ENCODE measurements at regions not wholly inside any gene's neighbourhood (a gene's known extent, or its start where the extent isn't known, plus 50 kb on each side); places are given as distances from the start of the nearest gene placed in this dataset.
"Not testable (repeated sequence)": the region's sequence is repeated elsewhere in the genome, so short reads cannot be mapped to it uniquely, and the experiment has no call there.

- no peaks in the 10 kb centered on the region for H3K4me1 ChIP-seq (ENCODE audit: insufficient read depth, low read length)
- H3K4me2 ChIP-seq (ENCODE audit: insufficient read depth, low read length), result no peak overlapping the region
- no peak overlapping the region for H3K4me3 ChIP-seq (ENCODE audit: insufficient read depth, low read length)
- no peak overlapping the region for H2AFZ ChIP-seq (ENCODE audit: low read length)
- no peaks in the 10 kb centered on the region for H3K79me2 ChIP-seq (ENCODE audit: insufficient read depth, low read length)
- no peak overlapping the region for H3K27ac ChIP-seq (ENCODE audit: low read depth, low read length)
- H4K20me1 ChIP-seq (ENCODE audit: insufficient read depth, low read length), result no peaks in the 10 kb centered on the region
- no peaks in the 10 kb centered on the region for H3K9me3 ChIP-seq (ENCODE audit: low read depth, low read length)
- no peak for DNase-seq (ENCODE audit: insufficient read length, low spot score, missing footprints)
- TF ChIP-seq CTCF (IDR thresholded peaks at IDR 0.05; ENCODE audit: extremely low read depth, low read depth, low read length), result no peak
- H3K27me3 ChIP-seq (ENCODE audit: insufficient read depth, low read length), result no peaks in the 10 kb centered on the region
- H3K36me3 ChIP-seq (ENCODE audit: insufficient read depth, low read length), result no peaks in the 10 kb centered on the region
Observed at GRCh38 chr7:113752289-113752688, 166.5 kb downstream of the PPP1R3A start.

- no peak for DNase-seq (ENCODE audit: insufficient read length, low spot score, missing footprints)
- no peak overlapping the region for H3K27ac ChIP-seq (ENCODE audit: low read depth, low read length)
- no peaks in the 10 kb centered on the region for H3K79me2 ChIP-seq (ENCODE audit: insufficient read depth, low read length)
- no peak for TF ChIP-seq CTCF (IDR thresholded peaks at IDR 0.05; ENCODE audit: extremely low read depth, low read depth, low read length)
- H3K36me3 ChIP-seq (ENCODE audit: insufficient read depth, low read length), result no peaks in the 10 kb centered on the region
- no peak overlapping the region for H3K4me3 ChIP-seq (ENCODE audit: insufficient read depth, low read length)
- no peaks in the 10 kb centered on the region for H3K9me3 ChIP-seq (ENCODE audit: low read depth, low read length)
- no peak overlapping the region for H3K4me2 ChIP-seq (ENCODE audit: insufficient read depth, low read length)
- no peaks in the 10 kb centered on the region for H4K20me1 ChIP-seq (ENCODE audit: insufficient read depth, low read length)
- no peaks in the 10 kb centered on the region for H3K4me1 ChIP-seq (ENCODE audit: insufficient read depth, low read length)
- no peaks in the 10 kb centered on the region for H3K27me3 ChIP-seq (ENCODE audit: insufficient read depth, low read length)
- H2AFZ ChIP-seq (ENCODE audit: low read length), result no peak overlapping the region
Observed at GRCh38 chr7:113751547-113751946, 167.3 kb downstream of the PPP1R3A start.

- not testable (repeated sequence) for DNase-seq (ENCODE audit: insufficient read length, low spot score, missing footprints); H4K20me1 ChIP-seq (ENCODE audit: insufficient read depth, low read length); H3K9me3 ChIP-seq (ENCODE audit: low read depth, low read length); H2AFZ ChIP-seq (ENCODE audit: low read length); H3K4me3 ChIP-seq (ENCODE audit: insufficient read depth, low read length); H3K27ac ChIP-seq (ENCODE audit: low read depth, low read length); H3K79me2 ChIP-seq (ENCODE audit: insufficient read depth, low read length); H3K27me3 ChIP-seq (ENCODE audit: insufficient read depth, low read length); H3K36me3 ChIP-seq (ENCODE audit: insufficient read depth, low read length); H3K4me2 ChIP-seq (ENCODE audit: insufficient read depth, low read length); H3K4me1 ChIP-seq (ENCODE audit: insufficient read depth, low read length)
Observed at GRCh38 chr7:113748385-113748784, 170.4 kb downstream of the PPP1R3A start.

- not testable (repeated sequence) for H3K9me3 ChIP-seq (ENCODE audit: low read depth, low read length); H3K4me2 ChIP-seq (ENCODE audit: insufficient read depth, low read length); H3K4me1 ChIP-seq (ENCODE audit: insufficient read depth, low read length); H3K27ac ChIP-seq (ENCODE audit: low read depth, low read length); H3K4me3 ChIP-seq (ENCODE audit: insufficient read depth, low read length); H2AFZ ChIP-seq (ENCODE audit: low read length); H4K20me1 ChIP-seq (ENCODE audit: insufficient read depth, low read length); DNase-seq (ENCODE audit: insufficient read length, low spot score, missing footprints); H3K79me2 ChIP-seq (ENCODE audit: insufficient read depth, low read length); H3K36me3 ChIP-seq (ENCODE audit: insufficient read depth, low read length); H3K27me3 ChIP-seq (ENCODE audit: insufficient read depth, low read length)
Observed at GRCh38 chr7:113742946-113743431, 175.8 kb downstream of the PPP1R3A start.

GRCh38 chr7:113742377-113742776 is 176.4 kb downstream of the PPP1R3A start:
- H3K4me1 ChIP-seq (ENCODE audit: insufficient read depth, low read length), result no peaks in the 10 kb centered on the region
- TF ChIP-seq CTCF (IDR thresholded peaks at IDR 0.05; ENCODE audit: extremely low read depth, low read depth, low read length), result no peak
- H3K36me3 ChIP-seq (ENCODE audit: insufficient read depth, low read length), result no peaks in the 10 kb centered on the region

More at GRCh38 chr7:113742377-113742776, 176.4 kb downstream of the PPP1R3A start:
- Histone ChIP-seq H3K4me3 (ENCODE audit: insufficient read depth, low read length) (no peak overlapping the region), H4K20me1 (ENCODE audit: insufficient read depth, low read length) (no peaks in the 10 kb centered on the region), H3K79me2 (ENCODE audit: insufficient read depth, low read length) (no peaks in the 10 kb centered on the region), H3K9me3 (ENCODE audit: low read depth, low read length) (no peaks in the 10 kb centered on the region), H3K27ac (ENCODE audit: low read depth, low read length) (no peak overlapping the region), H2AFZ (ENCODE audit: low read length) (no peak overlapping the region), H3K4me2 (ENCODE audit: insufficient read depth, low read length) (no peak overlapping the region), H3K27me3 (ENCODE audit: insufficient read depth, low read length) (no peaks in the 10 kb centered on the region)
- no peak for DNase-seq (ENCODE audit: insufficient read length, low spot score, missing footprints)
